RWPE1 (cell line): ENCODE measurements at regions not wholly inside any gene's neighbourhood (a gene's known extent, or its start where the extent isn't known, plus 50 kb on each side); places are given as distances from the start of the nearest gene placed in this dataset.

Experiments used
- CTCF ChIA-PET: fragments of 350-600 bp; sonication (Branson Sonifier 250); formaldehyde crosslinking; extraction: SDS; loops from one replicate; lab custom pipeline; 2021; lab: Yijun Ruan, JAX
- POLR2A ChIA-PET: fragments of 400-600 bp; formaldehyde crosslinking; extraction: SDS; loops from one replicate; lab custom pipeline; 2020; ENCODE audit warnings: antibody characterized with exemption; ENCODE audit not compliant: low non-redundant PET; lab: Yijun Ruan, JAX
- DNase-seq: peaks from one replicate; pipeline ENCODE4 v3.0.0; 2012; ENCODE audit warnings: low spot score
- H3K27ac ChIP-seq: fragments of 450-650 bp; 2 replicates; pipeline ENCODE4 v1.5.1; 2017
- TF ChIP-seq, protein P1 (sequence below): fragments of 450-650 bp; conservative IDR thresholded peaks from 2 replicates; pipeline ENCODE4 v1.5.1; 2017; ENCODE audit warnings: low read depth, mild to moderate bottlenecking

DNA sequence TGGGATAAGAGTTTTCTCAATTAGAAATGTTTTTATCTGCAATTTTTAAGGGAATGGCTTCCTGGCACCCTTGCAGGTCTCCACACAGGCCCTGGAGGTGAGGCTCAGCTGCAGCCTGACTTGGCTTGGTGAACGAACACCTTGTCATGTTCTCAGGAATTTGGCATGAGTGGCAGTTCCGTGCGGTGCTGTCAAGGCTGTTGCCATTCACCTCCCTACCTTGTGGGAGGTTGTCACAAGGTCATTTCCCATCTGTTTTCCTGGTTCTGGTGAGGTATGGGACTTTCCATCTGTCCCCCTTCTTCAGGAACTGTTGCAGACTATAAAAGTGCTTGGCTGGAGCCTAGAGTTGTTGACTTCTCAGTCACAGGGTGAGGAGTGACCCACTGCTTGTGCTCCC, 82.9 kb downstream of the ELOVL4 start:
- TF ChIP-seq, protein P1, sequence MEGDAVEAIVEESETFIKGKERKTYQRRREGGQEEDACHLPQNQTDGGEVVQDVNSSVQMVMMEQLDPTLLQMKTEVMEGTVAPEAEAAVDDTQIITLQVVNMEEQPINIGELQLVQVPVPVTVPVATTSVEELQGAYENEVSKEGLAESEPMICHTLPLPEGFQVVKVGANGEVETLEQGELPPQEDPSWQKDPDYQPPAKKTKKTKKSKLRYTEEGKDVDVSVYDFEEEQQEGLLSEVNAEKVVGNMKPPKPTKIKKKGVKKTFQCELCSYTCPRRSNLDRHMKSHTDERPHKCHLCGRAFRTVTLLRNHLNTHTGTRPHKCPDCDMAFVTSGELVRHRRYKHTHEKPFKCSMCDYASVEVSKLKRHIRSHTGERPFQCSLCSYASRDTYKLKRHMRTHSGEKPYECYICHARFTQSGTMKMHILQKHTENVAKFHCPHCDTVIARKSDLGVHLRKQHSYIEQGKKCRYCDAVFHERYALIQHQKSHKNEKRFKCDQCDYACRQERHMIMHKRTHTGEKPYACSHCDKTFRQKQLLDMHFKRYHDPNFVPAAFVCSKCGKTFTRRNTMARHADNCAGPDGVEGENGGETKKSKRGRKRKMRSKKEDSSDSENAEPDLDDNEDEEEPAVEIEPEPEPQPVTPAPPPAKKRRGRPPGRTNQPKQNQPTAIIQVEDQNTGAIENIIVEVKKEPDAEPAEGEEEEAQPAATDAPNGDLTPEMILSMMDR: no peak
- CTCF ChIA-PET: interaction anchor here (0.6 to 1.2 kb wide), 4 partner anchors 84 to 475 kb away, joined by 3 read pairs; no protein-coding TSS in a partner anchor
- POLR2A ChIA-PET: no interaction called here
- no peak for DNase-seq
- H3K27ac ChIP-seq: no peak overlapping the region

DNA sequence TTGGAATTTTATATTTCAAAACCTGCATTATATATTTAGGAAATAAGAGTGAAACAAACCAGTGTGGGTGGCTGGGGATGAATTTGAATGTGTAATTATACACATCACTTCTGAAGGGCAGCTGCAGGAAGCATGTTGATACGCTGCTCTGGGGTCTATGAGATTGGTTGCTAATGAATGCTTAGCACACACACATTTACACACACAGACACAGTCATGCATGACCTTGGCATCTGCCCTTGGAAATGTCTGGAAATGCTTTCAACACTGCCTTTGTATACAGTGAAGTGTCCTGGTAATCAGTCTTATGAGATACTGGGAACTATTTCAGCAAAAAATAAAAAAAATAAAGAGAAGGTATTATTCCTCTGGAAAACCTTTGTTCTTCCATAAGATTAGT, 83.4 kb downstream of the ELOVL4 start:
- TF ChIP-seq, protein P1: no peak
- H3K27ac ChIP-seq: no peak overlapping the region
- ChIA-PET CTCF (interaction anchor here (0.6 to 1.2 kb wide), 3 partner anchors 85 to 475 kb away, joined by 3 read pairs; no protein-coding TSS in a partner anchor), POLR2A (no interaction called here)
- DNase-seq: no peak

DNA sequence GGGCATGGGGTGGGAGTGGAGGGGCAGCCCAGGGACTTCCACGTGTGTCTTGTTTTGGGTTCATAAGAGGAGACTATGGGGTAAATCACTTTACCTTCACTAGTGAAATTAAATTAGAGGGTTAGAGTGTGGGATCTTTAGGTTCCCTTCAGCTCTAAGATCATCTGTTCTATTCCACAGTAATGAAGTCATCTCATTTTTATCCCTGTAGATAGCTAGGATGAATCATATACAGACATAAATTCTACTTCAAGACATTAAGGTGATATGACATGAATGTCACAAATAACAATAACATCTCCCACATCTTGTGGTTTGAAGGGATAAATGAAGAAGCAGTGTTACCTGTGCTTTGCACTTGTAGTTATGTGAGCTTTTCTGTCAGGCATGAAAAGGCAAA, 83.8 kb downstream of the ELOVL4 start:
- DNase-seq: no peak
- TF ChIP-seq, protein P1: no peak
- ChIA-PET POLR2A (no interaction called here), CTCF (interaction anchor here (0.7 to 1.2 kb wide), 2 partner anchors 22 to 85 kb away, joined by 3 read pairs; no protein-coding TSS in a partner anchor)
- H3K27ac ChIP-seq: no peak overlapping the region

DNA sequence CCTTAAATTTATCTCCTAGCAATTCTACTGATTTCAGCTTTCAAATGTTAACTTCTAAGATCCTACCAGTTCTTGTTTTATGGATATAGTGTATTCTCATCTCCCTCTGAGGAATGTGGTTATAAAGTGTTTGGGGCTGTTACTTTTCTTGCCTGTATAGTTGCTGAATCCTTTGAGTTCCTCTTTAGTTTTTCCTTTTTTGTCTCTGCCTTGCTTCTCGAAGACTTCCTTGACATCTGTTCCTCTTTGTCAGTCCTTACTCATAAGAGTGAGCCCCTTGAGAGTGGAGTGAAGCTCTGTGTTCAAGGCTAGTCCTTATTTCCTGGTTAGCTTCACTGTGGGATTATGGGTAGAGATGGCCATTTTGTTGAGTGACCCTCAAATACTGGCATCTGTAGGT, 84.6 kb downstream of the ELOVL4 start:
- TF ChIP-seq, protein P1: no peak
- POLR2A ChIA-PET: no interaction called here
- CTCF ChIA-PET: interaction anchor here (0.7 kb wide), 1 partner anchor 21 kb away, joined by 3 read pairs; no protein-coding TSS in a partner anchor
- no peak overlapping the region for H3K27ac ChIP-seq
- DNase-seq: no peak

DNA sequence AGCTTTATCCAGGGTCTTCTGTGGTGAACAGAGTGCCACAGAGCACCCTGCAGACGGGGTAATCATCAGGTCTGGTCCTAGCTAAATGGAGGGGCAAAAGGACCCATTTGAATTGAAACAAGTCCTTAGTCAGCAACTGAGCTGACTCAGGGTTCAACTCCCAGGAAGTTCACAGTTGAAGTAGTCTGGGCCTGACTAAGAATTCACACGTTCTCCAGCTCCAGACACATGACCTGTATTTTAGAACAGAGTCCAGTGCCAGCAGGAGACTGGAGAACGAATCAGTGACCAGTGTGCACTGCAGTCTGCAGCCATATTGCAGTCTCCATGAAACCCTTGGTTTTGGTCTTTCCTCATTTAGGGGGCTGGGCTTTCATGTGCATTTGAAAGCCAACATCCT, 85.2 kb downstream of the ELOVL4 start:
- DNase-seq: no peak
- POLR2A ChIA-PET: no interaction called here
- TF ChIP-seq, protein P1: no peak
- no peak overlapping the region for H3K27ac ChIP-seq
- CTCF ChIA-PET: no interaction called here

DNA sequence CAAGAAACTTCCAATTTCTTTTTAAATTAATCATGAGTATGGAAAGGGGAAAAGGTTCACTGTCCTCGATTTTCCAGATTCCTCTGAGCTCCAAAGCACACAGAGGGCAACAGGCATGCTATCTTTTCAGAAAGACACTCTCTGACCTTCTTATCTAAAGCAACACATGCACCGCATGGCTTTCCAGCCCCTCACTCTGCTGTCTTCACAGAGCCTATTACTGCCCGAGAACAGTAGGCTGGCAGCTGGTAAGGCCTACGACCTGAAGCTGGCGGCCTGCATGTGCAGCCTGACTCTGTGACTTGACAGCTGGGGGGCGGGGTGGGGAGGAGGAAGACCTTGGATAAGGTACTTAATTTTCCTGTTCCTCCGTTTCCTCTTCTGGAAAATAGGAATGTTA, 86.3 kb downstream of the ELOVL4 start:
- TF ChIP-seq, protein P1: no peak
- CTCF ChIA-PET: interaction anchor here (1.2 to 1.7 kb wide), 2 partner anchors 9 to 83 kb away, joined by 6 read pairs; no protein-coding TSS in a partner anchor
- no peak for DNase-seq
- POLR2A ChIA-PET: no interaction called here
- no peak overlapping the region for H3K27ac ChIP-seq
